IMR-90 (cell line): ENCODE measurements at regions not wholly inside any gene's neighbourhood (a gene's known extent, or its start where the extent isn't known, plus 50 kb on each side); places are given as distances from the start of the nearest gene placed in this dataset.

ENCODE experiments used
- ATAC-seq: fragments of 200-7000 bp; cut with Tn5 transposase; 2 replicates; pipeline ENCODE4 v1.9.1; 2020; ENCODE audit warnings: low read depth, mild to moderate bottlenecking, moderate library complexity
- BruUV-seq: library from RNA; stranded (reverse); fragments of 400-500 nt; replicated peaks from 2 replicates; lab custom pipeline; 2021; lab: Mats Ljungman, UMichigan
- CTCF ChIA-PET: fragments of 300-600 bp; formaldehyde crosslinking; extraction: SDS; loops from one replicate; lab custom pipeline; 2021; ENCODE audit warnings: antibody characterized with exemption; lab: Yijun Ruan, JAX
- POLR2A ChIA-PET: fragments of 300-600 bp; sonication (Branson Sonifier 250); formaldehyde crosslinking; loops from one replicate; lab custom pipeline; 2022; ENCODE audit warnings: antibody characterized with exemption; ENCODE audit not compliant: unreplicated experiment; lab: Charles Lee
- DNase-seq: peaks from one replicate; pipeline ENCODE4 v3.0.0; 2013
- H2AFZ ChIP-seq: replicated peaks from 2 replicates; pipeline ENCODE3; 2013; ENCODE audit warnings: low read length, mild to moderate bottlenecking; ENCODE audit not compliant: poor library complexity
- H2AK5ac ChIP-seq: 2 replicates; pipeline ENCODE4 v1.6.1; 2013; ENCODE audit warnings: low read depth, low read length, inconsistent platforms
- H2AK9ac ChIP-seq: replicated peaks from 2 replicates; pipeline ENCODE3; 2013; ENCODE audit warnings: mild to moderate bottlenecking, low read depth, low read length, moderate library complexity; ENCODE audit not compliant: poor library complexity
- H2BK120ac ChIP-seq: 2 replicates; pipeline ENCODE4 v1.6.1; 2013; ENCODE audit warnings: low read depth, low read length, inconsistent platforms
- H2BK15ac ChIP-seq: 3 replicates; pipeline ENCODE4 v1.6.1; 2013; ENCODE audit warnings: low read depth, low read length, inconsistent platforms
- H2BK20ac ChIP-seq: 2 replicates; pipeline ENCODE4 v1.6.1; 2013; ENCODE audit warnings: low read depth, mild to moderate bottlenecking, inconsistent platforms, low read length, moderate library complexity
- H2BK5ac ChIP-seq: 2 replicates; pipeline ENCODE4 v1.6.1; 2013; ENCODE audit warnings: mild to moderate bottlenecking, low read depth, low read length, inconsistent platforms; ENCODE audit not compliant: poor library complexity, severe bottlenecking
- H3K14ac ChIP-seq: replicated peaks from 2 replicates; pipeline ENCODE4 v1.6.1; 2013; ENCODE audit warnings: low read depth, low read length, inconsistent platforms
- H3K18ac ChIP-seq: 2 replicates; pipeline ENCODE4 v1.6.1; 2013; ENCODE audit warnings: low read depth, low read length, control low read depth
- H3K23ac ChIP-seq: 2 replicates; pipeline ENCODE4 v1.6.1; 2013; ENCODE audit warnings: low read depth, low read length, inconsistent platforms
- H3K27ac ChIP-seq: 2 replicates; pipeline ENCODE4 v1.5.1; 2013; ENCODE audit warnings: mild to moderate bottlenecking, control low read depth, low read length; ENCODE audit not compliant: insufficient read depth
- H3K27me3 ChIP-seq: 2 replicates; pipeline ENCODE4 v1.6.1; 2013; ENCODE audit warnings: low read length; ENCODE audit not compliant: control insufficient read depth, insufficient read depth
- H3K36me3 ChIP-seq: 2 replicates; pipeline ENCODE4 v1.6.1; 2013; ENCODE audit warnings: low read length, mixed read lengths; ENCODE audit not compliant: control insufficient read depth, insufficient read depth
- H3K4ac ChIP-seq: 2 replicates; pipeline ENCODE4 v1.6.1; 2013; ENCODE audit warnings: low read depth, low read length, inconsistent platforms
- H3K4me1 ChIP-seq: 2 replicates; pipeline ENCODE4 v1.6.1; 2013; ENCODE audit warnings: low read length, mixed read lengths; ENCODE audit not compliant: control insufficient read depth, insufficient read depth
- H3K4me2 ChIP-seq: 2 replicates; pipeline ENCODE4 v1.6.1; 2013; ENCODE audit warnings: low read depth, mild to moderate bottlenecking, control low read depth, low read length, moderate library complexity
- H3K4me3 ChIP-seq: 2 replicates; pipeline ENCODE4 v1.5.1; 2013; ENCODE audit warnings: low read depth, mild to moderate bottlenecking, control low read depth, low read length, moderate library complexity; ENCODE audit not compliant: insufficient read depth
- H3K56ac ChIP-seq: 2 replicates; pipeline ENCODE4 v1.6.1; 2013; ENCODE audit warnings: low read length, inconsistent platforms; ENCODE audit not compliant: insufficient read depth; ENCODE audit errors: extremely low read depth
- H3K79me1 ChIP-seq, 2 experiments: 2 replicates each; pipeline ENCODE4 v1.6.1; 2013; ENCODE audit warnings: low read length in 2 of 2, inconsistent platforms in 1 of 2, low read depth in 1 of 2
- H3K9ac ChIP-seq: 2 replicates; pipeline ENCODE4 v1.6.1; 2013; ENCODE audit warnings: low read depth, low read length, control low read depth
- H3K9me1 ChIP-seq: 2 replicates; pipeline ENCODE4 v1.6.1; 2013; ENCODE audit warnings: low read length, inconsistent platforms; ENCODE audit not compliant: insufficient read depth
- H3K9me3 ChIP-seq: 2 replicates; pipeline ENCODE4 v1.6.1; 2013; ENCODE audit warnings: low read length; ENCODE audit not compliant: control insufficient read depth, insufficient read depth
- H4K20me1 ChIP-seq: 2 replicates; pipeline ENCODE4 v1.6.1; 2013; ENCODE audit warnings: low read length, inconsistent platforms; ENCODE audit not compliant: insufficient read depth
- H4K5ac ChIP-seq: 2 replicates; pipeline ENCODE4 v1.6.1; 2013; ENCODE audit warnings: mild to moderate bottlenecking, low read depth, low read length, control low read depth
- H4K8ac ChIP-seq, 2 experiments: 2 replicates each; pipeline ENCODE4 v1.6.1; 2013; ENCODE audit warnings: low read depth in 2 of 2, low read length in 2 of 2, control low read depth in 1 of 2, inconsistent platforms in 1 of 2
- H4K91ac ChIP-seq: 2 replicates; pipeline ENCODE4 v1.6.1; 2013; ENCODE audit warnings: low read depth, low read length, inconsistent platforms; ENCODE audit not compliant: insufficient read depth
- BHLHE40 ChIP-seq: fragments of 150-350 bp; IDR thresholded peaks from 2 replicates; pipeline ENCODE4 v1.6.1; 2016; ENCODE audit warnings: mild to moderate bottlenecking, low read depth, low read length
- CEBPB ChIP-seq: IDR thresholded peaks from 2 replicates; pipeline ENCODE4 v1.6.1; 2012; ENCODE audit warnings: low read depth, low read length, improper control_type of control experiment
- CHD1 ChIP-seq: IDR thresholded peaks from 2 replicates; pipeline ENCODE4 v1.6.1; 2012; ENCODE audit warnings: low read depth, low read length, improper control_type of control experiment
- CTCF ChIP-seq: conservative IDR thresholded peaks from 2 replicates; pipeline ENCODE4 v1.5.1; 2012; ENCODE audit warnings: mild to moderate bottlenecking, low read depth, low read length, improper control_type of control experiment
- ELK1 ChIP-seq: fragments of 150-350 bp; IDR thresholded peaks from 2 replicates; pipeline ENCODE4 v1.6.1; 2016; ENCODE audit warnings: low read depth, mild to moderate bottlenecking, low read length, moderate library complexity, borderline replicate concordance
- FOS ChIP-seq: fragments of 150-350 bp; IDR thresholded peaks from 2 replicates; pipeline ENCODE4 v1.6.1; 2016; ENCODE audit warnings: low read depth, low read length
- MAFK ChIP-seq: IDR thresholded peaks from 2 replicates; pipeline ENCODE4 v1.6.1; 2012; ENCODE audit warnings: low read depth, low read length, improper control_type of control experiment
- MAZ ChIP-seq: IDR thresholded peaks from 2 replicates; pipeline ENCODE4 v1.6.1; 2012; ENCODE audit warnings: low read depth, mild to moderate bottlenecking, low read length, improper control_type of control experiment, moderate library complexity, borderline replicate concordance
- MXI1 ChIP-seq: IDR thresholded peaks from 2 replicates; pipeline ENCODE4 v1.6.1; 2012; ENCODE audit warnings: low read depth, mild to moderate bottlenecking, low read length, moderate library complexity, borderline replicate concordance
- NFE2L2 ChIP-seq: fragments of 150-350 bp; IDR thresholded peaks from 2 replicates; pipeline ENCODE4 v1.6.1; 2016; ENCODE audit warnings: low read depth, mild to moderate bottlenecking, low read length
- POLR2A ChIP-seq: IDR thresholded peaks from 2 replicates; pipeline ENCODE4 v1.6.1; 2012; ENCODE audit warnings: mild to moderate bottlenecking, low read depth, low read length
- RAD21 ChIP-seq: IDR thresholded peaks from 2 replicates; pipeline ENCODE4 v1.6.1; 2012; ENCODE audit warnings: low read length, improper control_type of control experiment
- RCOR1 ChIP-seq: IDR thresholded peaks from 2 replicates; pipeline ENCODE4 v1.6.1; 2012; ENCODE audit warnings: mild to moderate bottlenecking, low read length, improper control_type of control experiment; ENCODE audit not compliant: insufficient replicate concordance
- SMC3 ChIP-seq: fragments of 150-350 bp; IDR thresholded peaks from 2 replicates; pipeline ENCODE4 v1.6.1; 2016; ENCODE audit warnings: low read depth, mild to moderate bottlenecking, antibody characterized with exemption, low read length, moderate library complexity
- WGBS, 2 experiments: methylation state at CpG; one replicate each; pipeline versions ENCODE4 v1.1.5 to v1.1.7; 2013; ENCODE audit warnings: missing lambda C conversion rate in 2 of 2; ENCODE audit not compliant: insufficient read length in 1 of 2; ENCODE audit errors: extremely low coverage in 2 of 2; 5-methylcytosine and 5-hydroxymethylcytosine counted together
- dilution Hi-C: fragments of 300-500 bp; cut with HindIII; formaldehyde crosslinking; loops from one replicate; pipeline ENCODE4 v1.14.3; 2018; ENCODE audit warnings: low sequenced_read_pairs; ENCODE audit not compliant: unreplicated experiment
- in situ Hi-C: fragments of 300-500 bp; cut with MboI; formaldehyde crosslinking; loops from 3 replicates; pipeline ENCODE4 v1.14.3; 2019; ENCODE audit warnings: low sequenced_read_pairs, inconsistent platforms, mixed read lengths
- intact Hi-C: fragments of 100-400 bp; cut with micrococcal nuclease; formaldehyde crosslinking; loops from 2 replicates; pipeline ENCODE4 v1.10.0; 2022
- TF ChIP-seq, protein P1 (sequence below): fragments of 150-350 bp; IDR thresholded peaks from 2 replicates; pipeline ENCODE4 v1.6.1; 2017; ENCODE audit warnings: mild to moderate bottlenecking, antibody characterized with exemption, low read length, low read depth

DNA sequence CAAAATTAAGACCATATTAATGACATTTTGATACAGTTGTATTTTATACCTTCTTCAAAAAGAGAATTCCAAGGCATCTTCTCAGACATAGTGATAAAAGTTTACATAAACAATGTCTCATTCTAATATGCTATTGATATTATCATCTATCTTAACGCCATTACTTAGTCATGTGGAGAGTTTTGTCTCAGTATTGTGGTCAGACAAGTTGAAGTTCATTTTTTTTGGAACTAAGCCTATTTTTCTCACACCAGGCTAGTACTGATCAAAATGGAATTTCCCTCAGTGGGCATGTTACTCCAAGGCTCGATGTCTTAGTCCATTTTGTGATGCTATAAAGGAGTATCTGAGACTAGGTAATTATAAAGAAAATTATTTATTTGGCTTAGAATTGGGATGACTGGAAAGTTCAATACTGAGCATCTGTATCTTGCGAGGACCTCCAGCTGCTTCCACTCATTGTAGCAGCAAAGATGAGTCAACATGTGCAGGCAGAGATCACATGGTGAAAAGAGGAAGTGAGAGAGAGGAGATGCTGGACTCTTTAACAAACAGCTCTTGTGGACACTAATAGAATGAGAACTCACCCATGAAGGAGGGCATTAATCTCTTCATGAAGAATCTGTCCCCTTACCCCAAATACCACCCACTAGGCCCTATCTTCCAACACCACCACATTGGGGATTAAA is 825.5 kb upstream of the MANEA start:
- dilution Hi-C loops (no loop called here), in situ Hi-C loops (no loop called here), intact Hi-C loops (no loop called here)
- ChIA-PET POLR2A (no interaction called here), CTCF (no interaction called here)
- H4K91ac ChIP-seq = no peak overlapping the region
- no peak overlapping the region for H3K56ac ChIP-seq
- DNase-seq (no peak), ATAC-seq (no peak)
- H4K8ac ChIP-seq = no peak overlapping the region
- no peaks in the 10 kb centered on the region for H3K79me1 ChIP-seq
- H4K20me1 ChIP-seq = no peaks in the 10 kb centered on the region
- H2AK9ac ChIP-seq = no peak overlapping the region
- H3K36me3 ChIP-seq = no peaks in the 10 kb centered on the region
- no peaks in the 10 kb centered on the region for H3K4me1 ChIP-seq
- no peak overlapping the region for H3K4ac ChIP-seq
- no peak overlapping the region for H2BK20ac ChIP-seq
- H2BK15ac ChIP-seq = no peak overlapping the region
- no peak overlapping the region for H2BK120ac ChIP-seq
- H2BK5ac ChIP-seq = no peak overlapping the region
- no peak overlapping the region for H4K5ac ChIP-seq
- BruUV-seq = no TSS peak
- no peak overlapping the region for H2AK5ac ChIP-seq
- H3K27me3 ChIP-seq = no peaks in the 10 kb centered on the region
- H3K18ac ChIP-seq = no peak overlapping the region
- no peak overlapping the region for H3K4me2 ChIP-seq
- H3K9me3 ChIP-seq = peaks cover 2% of the 10 kb centered on the region; the same call in 1 of the 2 replicates
- H3K27ac ChIP-seq = no peak overlapping the region
- TF ChIP-seq FOS = no peak
- TF ChIP-seq RAD21 = no peak
- no peak for TF ChIP-seq CHD1
- TF ChIP-seq CEBPB = no peak
- no peak for TF ChIP-seq MAZ
- no peak for TF ChIP-seq BHLHE40
- no peak for TF ChIP-seq RCOR1
- TF ChIP-seq MXI1 = no peak
- no peak for TF ChIP-seq MAFK
- TF ChIP-seq SMC3 = no peak
- no peak for TF ChIP-seq ELK1
- no peak for TF ChIP-seq CTCF
- TF ChIP-seq, protein P1, sequence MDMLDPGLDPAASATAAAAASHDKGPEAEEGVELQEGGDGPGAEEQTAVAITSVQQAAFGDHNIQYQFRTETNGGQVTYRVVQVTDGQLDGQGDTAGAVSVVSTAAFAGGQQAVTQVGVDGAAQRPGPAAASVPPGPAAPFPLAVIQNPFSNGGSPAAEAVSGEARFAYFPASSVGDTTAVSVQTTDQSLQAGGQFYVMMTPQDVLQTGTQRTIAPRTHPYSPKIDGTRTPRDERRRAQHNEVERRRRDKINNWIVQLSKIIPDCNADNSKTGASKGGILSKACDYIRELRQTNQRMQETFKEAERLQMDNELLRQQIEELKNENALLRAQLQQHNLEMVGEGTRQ = no peak
- TF ChIP-seq POLR2A = no peak
- TF ChIP-seq NFE2L2 = no peak
- no peak overlapping the region for H3K9ac ChIP-seq
- no peaks in the 10 kb centered on the region for H3K9me1 ChIP-seq
- H3K4me3 ChIP-seq = no peak overlapping the region
- no peak overlapping the region for H2AFZ ChIP-seq
- no CpG with 5 or more reads among the region's 3 CpGs for WGBS, 2 experiments
- H3K14ac ChIP-seq = no peak overlapping the region
- H3K23ac ChIP-seq = no peak overlapping the region
